ENCODE measurements at regions not wholly inside any gene's neighbourhood (a gene's known extent, or its start where the extent isn't known, plus 50 kb on each side); places are given as distances from the start of the nearest gene placed in this dataset.
"Not testable (repeated sequence)": the region's sequence is repeated elsewhere in the genome, so short reads cannot be mapped to it uniquely, and the experiment has no call there.

- Histone ChIP-seq H3K27ac (ENCODE audit: low read depth, low read length, severe bottlenecking) (no peak overlapping the region), H3K4me3 (ENCODE audit: extremely low read depth, insufficient read depth, low read length, poor library complexity, severe bottlenecking) (no peak overlapping the region), H3K36me3 (ENCODE audit: control insufficient read depth, insufficient read depth, low read length) (no peaks in the 10 kb centered on the region), H3K9me3 (ENCODE audit: control insufficient read depth, low read length) (no peaks in the 10 kb centered on the region), H3K4me1 (ENCODE audit: control insufficient read depth, insufficient read depth, low read length, poor library complexity, severe bottlenecking) (no peaks in the 10 kb centered on the region)
Measured at GRCh38 chr5:130777794-130778193, 387.3 kb downstream of the HINT1 start.

GRCh38 chr5:130773813-130774212, 391.2 kb downstream of the HINT1 start:
- Histone ChIP-seq H3K27ac (ENCODE audit: low read depth, low read length, severe bottlenecking) (no peak overlapping the region), H3K4me3 (ENCODE audit: extremely low read depth, insufficient read depth, low read length, poor library complexity, severe bottlenecking) (no peak overlapping the region), H3K4me1 (ENCODE audit: control insufficient read depth, insufficient read depth, low read length, poor library complexity, severe bottlenecking) (no peaks in the 10 kb centered on the region), H3K9me3 (ENCODE audit: control insufficient read depth, low read length) (no peaks in the 10 kb centered on the region), H3K36me3 (ENCODE audit: control insufficient read depth, insufficient read depth, low read length) (no peaks in the 10 kb centered on the region)
- WGBS, 2 experiments (ENCODE audit: insufficient coverage in 2 of 2) = 100% methylated on average over 1 of the region's 3 CpGs; no CpG with 5 or more reads in 1 of the 2 experiments

GRCh38 chr5:130762031-130762430, 403.0 kb downstream of the HINT1 start:
- H3K27ac ChIP-seq (ENCODE audit: low read depth, low read length, severe bottlenecking) = peak overlapping the region; percentile 54
- no peaks in the 10 kb centered on the region for H3K9me3 ChIP-seq (ENCODE audit: control insufficient read depth, low read length)
- H3K36me3 ChIP-seq (ENCODE audit: control insufficient read depth, insufficient read depth, low read length) = no peaks in the 10 kb centered on the region
- whole genome bisulfite sequencing, 2 experiments (ENCODE audit: insufficient coverage in 2 of 2) = 60% methylated on average over 1 of the region's 1 CpG; no CpG with 5 or more reads in 1 of the 2 experiments
- peaks cover 4% of the 10 kb centered on the region for H3K4me1 ChIP-seq (ENCODE audit: control insufficient read depth, insufficient read depth, low read length, poor library complexity, severe bottlenecking)
- no peak overlapping the region for H3K4me3 ChIP-seq (ENCODE audit: extremely low read depth, insufficient read depth, low read length, poor library complexity, severe bottlenecking)

- 84 to 100% methylated on average over 1 to 2 of the region's 3 CpGs for WGBS, 2 experiments (ENCODE audit: insufficient coverage in 2 of 2)
- no peak overlapping the region for H3K4me3 ChIP-seq (ENCODE audit: extremely low read depth, insufficient read depth, low read length, poor library complexity, severe bottlenecking)
- no peaks in the 10 kb centered on the region for H3K36me3 ChIP-seq (ENCODE audit: control insufficient read depth, insufficient read depth, low read length)
- no peak overlapping the region for H3K27ac ChIP-seq (ENCODE audit: low read depth, low read length, severe bottlenecking)
- peaks cover 4% of the 10 kb centered on the region for H3K4me1 ChIP-seq (ENCODE audit: control insufficient read depth, insufficient read depth, low read length, poor library complexity, severe bottlenecking)
- no peaks in the 10 kb centered on the region for H3K9me3 ChIP-seq (ENCODE audit: control insufficient read depth, low read length)
Measured at GRCh38 chr5:130759061-130759460, 406.0 kb downstream of the HINT1 start.

- H3K4me1 ChIP-seq (ENCODE audit: control insufficient read depth, insufficient read depth, low read length, poor library complexity, severe bottlenecking) = no peaks in the 10 kb centered on the region
- no peaks in the 10 kb centered on the region for H3K36me3 ChIP-seq (ENCODE audit: control insufficient read depth, insufficient read depth, low read length)
- no peak overlapping the region for H3K27ac ChIP-seq (ENCODE audit: low read depth, low read length, severe bottlenecking)
- H3K4me3 ChIP-seq (ENCODE audit: extremely low read depth, insufficient read depth, low read length, poor library complexity, severe bottlenecking) = no peak overlapping the region
- peaks cover 4% of the 10 kb centered on the region for H3K9me3 ChIP-seq (ENCODE audit: control insufficient read depth, low read length)
- WGBS, 2 experiments (ENCODE audit: insufficient coverage in 2 of 2) = 86 to 92% methylated on average over 2 of the region's 2 CpGs
Measured at GRCh38 chr5:130747556-130747955, 417.5 kb downstream of the HINT1 start.

- not testable (repeated sequence) for H3K4me3 ChIP-seq (ENCODE audit: extremely low read depth, insufficient read depth, low read length, poor library complexity, severe bottlenecking); H3K27ac ChIP-seq (ENCODE audit: low read depth, low read length, severe bottlenecking); H3K9me3 ChIP-seq (ENCODE audit: control insufficient read depth, low read length); H3K36me3 ChIP-seq (ENCODE audit: control insufficient read depth, insufficient read depth, low read length); H3K4me1 ChIP-seq (ENCODE audit: control insufficient read depth, insufficient read depth, low read length, poor library complexity, severe bottlenecking)
Measured at GRCh38 chr5:130746641-130747040, 418.4 kb downstream of the HINT1 start.

GRCh38 chr5:130743092-130743491, 422.0 kb downstream of the HINT1 start:
- H3K4me1 ChIP-seq (ENCODE audit: control insufficient read depth, insufficient read depth, low read length, poor library complexity, severe bottlenecking) = no peaks in the 10 kb centered on the region
- WGBS, 2 experiments (ENCODE audit: insufficient coverage in 2 of 2) = no CpG with 5 or more reads among the region's 1 CpG
- H3K27ac ChIP-seq (ENCODE audit: low read depth, low read length, severe bottlenecking) = no peak overlapping the region
- H3K4me3 ChIP-seq (ENCODE audit: extremely low read depth, insufficient read depth, low read length, poor library complexity, severe bottlenecking) = no peak overlapping the region
- peaks cover 4% of the 10 kb centered on the region for H3K9me3 ChIP-seq (ENCODE audit: control insufficient read depth, low read length)
- no peaks in the 10 kb centered on the region for H3K36me3 ChIP-seq (ENCODE audit: control insufficient read depth, insufficient read depth, low read length)

GRCh38 chr5:130740047-130740569, 424.9 kb downstream of the HINT1 start:
- Histone ChIP-seq H3K4me1 (ENCODE audit: control insufficient read depth, insufficient read depth, low read length, poor library complexity, severe bottlenecking) (no peaks in the 10 kb centered on the region), H3K9me3 (ENCODE audit: control insufficient read depth, low read length) (no peaks in the 10 kb centered on the region), H3K27ac (ENCODE audit: low read depth, low read length, severe bottlenecking) (no peak overlapping the region), H3K4me3 (ENCODE audit: extremely low read depth, insufficient read depth, low read length, poor library complexity, severe bottlenecking) (no peak overlapping the region), H3K36me3 (ENCODE audit: control insufficient read depth, insufficient read depth, low read length) (no peaks in the 10 kb centered on the region)
- WGBS, 2 experiments (ENCODE audit: insufficient coverage in 2 of 2) = 78 to 93% methylated on average over 4 of the region's 5 CpGs

GRCh38 chr5:130731839-130732238, 433.2 kb downstream of the HINT1 start:
- H3K36me3 ChIP-seq (ENCODE audit: control insufficient read depth, insufficient read depth, low read length) = no peaks in the 10 kb centered on the region
- no peak overlapping the region for H3K4me3 ChIP-seq (ENCODE audit: extremely low read depth, insufficient read depth, low read length, poor library complexity, severe bottlenecking)
- no peak overlapping the region for H3K27ac ChIP-seq (ENCODE audit: low read depth, low read length, severe bottlenecking)
- no peaks in the 10 kb centered on the region for H3K4me1 ChIP-seq (ENCODE audit: control insufficient read depth, insufficient read depth, low read length, poor library complexity, severe bottlenecking)
- WGBS, 2 experiments (ENCODE audit: insufficient coverage in 2 of 2) = 94 to 100% methylated on average over 2 to 3 of the region's 4 CpGs
- peaks cover 4% of the 10 kb centered on the region for H3K9me3 ChIP-seq (ENCODE audit: control insufficient read depth, low read length)

- H3K4me3 ChIP-seq (ENCODE audit: extremely low read depth, insufficient read depth, low read length, poor library complexity, severe bottlenecking) = no peak overlapping the region
- no peaks in the 10 kb centered on the region for H3K36me3 ChIP-seq (ENCODE audit: control insufficient read depth, insufficient read depth, low read length)
- peaks cover 4% of the 10 kb centered on the region for H3K9me3 ChIP-seq (ENCODE audit: control insufficient read depth, low read length)
- H3K27ac ChIP-seq (ENCODE audit: low read depth, low read length, severe bottlenecking) = no peak overlapping the region
- no peaks in the 10 kb centered on the region for H3K4me1 ChIP-seq (ENCODE audit: control insufficient read depth, insufficient read depth, low read length, poor library complexity, severe bottlenecking)
- WGBS, 2 experiments (ENCODE audit: insufficient coverage in 2 of 2) = 85 to 100% methylated on average over 2 of the region's 2 CpGs
Measured at GRCh38 chr5:130729541-130729940, 435.5 kb downstream of the HINT1 start.

- H3K4me1 ChIP-seq (ENCODE audit: control insufficient read depth, insufficient read depth, low read length, poor library complexity, severe bottlenecking) = no peaks in the 10 kb centered on the region
- no peaks in the 10 kb centered on the region for H3K36me3 ChIP-seq (ENCODE audit: control insufficient read depth, insufficient read depth, low read length)
- H3K9me3 ChIP-seq (ENCODE audit: control insufficient read depth, low read length) = peaks cover 4% of the 10 kb centered on the region
- no peak overlapping the region for H3K27ac ChIP-seq (ENCODE audit: low read depth, low read length, severe bottlenecking)
- 89 to 100% methylated on average over 1 of the region's 1 CpG for WGBS, 2 experiments (ENCODE audit: insufficient coverage in 2 of 2)
- H3K4me3 ChIP-seq (ENCODE audit: extremely low read depth, insufficient read depth, low read length, poor library complexity, severe bottlenecking) = no peak overlapping the region
Measured at GRCh38 chr5:130727830-130728229, 437.2 kb downstream of the HINT1 start.
